Right lobe of liver (tissue), 4 donors: ENCODE measurements at regions not wholly inside any gene's neighbourhood (a gene's known extent, or its start where the extent isn't known, plus 50 kb on each side); places are given as distances from the start of the nearest gene placed in this dataset.
"Not testable (repeated sequence)": the region's sequence is repeated elsewhere in the genome, so short reads cannot be mapped to it uniquely, and the experiment has no call there.

Experiments used
- POLR2A ChIP-seq: fragments of 450-650 bp; IDR thresholded peaks from one replicate; pipeline ENCODE4 v1.6.1; 2017; ENCODE audit warnings: antibody characterized with exemption, mild to moderate bottlenecking
- TF ChIP-seq, protein P1 (sequence below), 4 donors: fragments of 200-600 bp in 3 of 4; fragments of 450-650 bp in 1 of 4; IDR thresholded peaks; one replicate each; pipeline versions ENCODE4 v1.5.1 to v1.8.0; 2016 to 2022; ENCODE audit warnings: antibody characterized with exemption in 4 of 4, mild to moderate bottlenecking in 2 of 4
- donor health status: DM: no; HTN: no; CAD: no.
- donor health status: DM: no; HTN: no; CAD: no.
- donor health status: DM: no; HTN: yes; CAD: no.

- TF ChIP-seq, protein P1, sequence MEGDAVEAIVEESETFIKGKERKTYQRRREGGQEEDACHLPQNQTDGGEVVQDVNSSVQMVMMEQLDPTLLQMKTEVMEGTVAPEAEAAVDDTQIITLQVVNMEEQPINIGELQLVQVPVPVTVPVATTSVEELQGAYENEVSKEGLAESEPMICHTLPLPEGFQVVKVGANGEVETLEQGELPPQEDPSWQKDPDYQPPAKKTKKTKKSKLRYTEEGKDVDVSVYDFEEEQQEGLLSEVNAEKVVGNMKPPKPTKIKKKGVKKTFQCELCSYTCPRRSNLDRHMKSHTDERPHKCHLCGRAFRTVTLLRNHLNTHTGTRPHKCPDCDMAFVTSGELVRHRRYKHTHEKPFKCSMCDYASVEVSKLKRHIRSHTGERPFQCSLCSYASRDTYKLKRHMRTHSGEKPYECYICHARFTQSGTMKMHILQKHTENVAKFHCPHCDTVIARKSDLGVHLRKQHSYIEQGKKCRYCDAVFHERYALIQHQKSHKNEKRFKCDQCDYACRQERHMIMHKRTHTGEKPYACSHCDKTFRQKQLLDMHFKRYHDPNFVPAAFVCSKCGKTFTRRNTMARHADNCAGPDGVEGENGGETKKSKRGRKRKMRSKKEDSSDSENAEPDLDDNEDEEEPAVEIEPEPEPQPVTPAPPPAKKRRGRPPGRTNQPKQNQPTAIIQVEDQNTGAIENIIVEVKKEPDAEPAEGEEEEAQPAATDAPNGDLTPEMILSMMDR (IDR thresholded peaks at IDR 0.05) = not testable (repeated sequence)
- not testable (repeated sequence) for TF ChIP-seq POLR2A
Measured at GRCh38 chr10:55518416-55518815, 717.4 kb upstream of the PCDH15 start.
